ENCODE measurements at regions not wholly inside any gene's neighbourhood (a gene's known extent, or its start where the extent isn't known, plus 50 kb on each side); places are given as distances from the start of the nearest gene placed in this dataset.

DNA sequence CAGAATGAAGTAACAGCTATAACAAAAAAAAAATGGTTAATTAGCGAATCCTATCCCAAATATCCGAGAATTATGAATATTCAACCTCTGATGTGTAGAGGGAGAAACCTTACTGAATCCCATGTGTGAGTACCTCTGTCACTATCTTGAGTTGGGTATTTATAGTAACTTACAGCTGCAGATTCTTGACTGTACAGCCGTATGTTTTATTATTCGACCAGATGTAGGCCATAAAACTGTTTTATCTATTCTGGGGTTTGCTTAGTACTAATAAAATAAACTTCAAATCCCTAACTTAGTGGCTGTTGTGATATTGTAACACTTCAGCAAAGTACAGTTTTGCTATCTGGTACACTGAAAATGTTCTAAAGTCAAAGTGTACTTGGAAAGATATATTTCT, 120.0 kb downstream of the EFNB2 start:
- TF ChIP-seq, protein P1, sequence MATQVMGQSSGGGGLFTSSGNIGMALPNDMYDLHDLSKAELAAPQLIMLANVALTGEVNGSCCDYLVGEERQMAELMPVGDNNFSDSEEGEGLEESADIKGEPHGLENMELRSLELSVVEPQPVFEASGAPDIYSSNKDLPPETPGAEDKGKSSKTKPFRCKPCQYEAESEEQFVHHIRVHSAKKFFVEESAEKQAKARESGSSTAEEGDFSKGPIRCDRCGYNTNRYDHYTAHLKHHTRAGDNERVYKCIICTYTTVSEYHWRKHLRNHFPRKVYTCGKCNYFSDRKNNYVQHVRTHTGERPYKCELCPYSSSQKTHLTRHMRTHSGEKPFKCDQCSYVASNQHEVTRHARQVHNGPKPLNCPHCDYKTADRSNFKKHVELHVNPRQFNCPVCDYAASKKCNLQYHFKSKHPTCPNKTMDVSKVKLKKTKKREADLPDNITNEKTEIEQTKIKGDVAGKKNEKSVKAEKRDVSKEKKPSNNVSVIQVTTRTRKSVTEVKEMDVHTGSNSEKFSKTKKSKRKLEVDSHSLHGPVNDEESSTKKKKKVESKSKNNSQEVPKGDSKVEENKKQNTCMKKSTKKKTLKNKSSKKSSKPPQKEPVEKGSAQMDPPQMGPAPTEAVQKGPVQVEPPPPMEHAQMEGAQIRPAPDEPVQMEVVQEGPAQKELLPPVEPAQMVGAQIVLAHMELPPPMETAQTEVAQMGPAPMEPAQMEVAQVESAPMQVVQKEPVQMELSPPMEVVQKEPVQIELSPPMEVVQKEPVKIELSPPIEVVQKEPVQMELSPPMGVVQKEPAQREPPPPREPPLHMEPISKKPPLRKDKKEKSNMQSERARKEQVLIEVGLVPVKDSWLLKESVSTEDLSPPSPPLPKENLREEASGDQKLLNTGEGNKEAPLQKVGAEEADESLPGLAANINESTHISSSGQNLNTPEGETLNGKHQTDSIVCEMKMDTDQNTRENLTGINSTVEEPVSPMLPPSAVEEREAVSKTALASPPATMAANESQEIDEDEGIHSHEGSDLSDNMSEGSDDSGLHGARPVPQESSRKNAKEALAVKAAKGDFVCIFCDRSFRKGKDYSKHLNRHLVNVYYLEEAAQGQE (IDR thresholded peaks at IDR 0.05; ENCODE audit: low read depth), result no peak
- TF ChIP-seq RAD21 (IDR thresholded peaks at IDR 0.05; ENCODE audit: low read depth), result no peak
- TF ChIP-seq EP300 (IDR thresholded peaks at IDR 0.05; ENCODE audit: borderline replicate concordance), result no peak
- TF ChIP-seq ZBTB7A (IDR thresholded peaks at IDR 0.05; ENCODE audit: low read depth), result no peak
- no peak for TF ChIP-seq TEAD4 (IDR thresholded peaks at IDR 0.05)
- TF ChIP-seq TAF1 (IDR thresholded peaks at IDR 0.05; ENCODE audit: low read depth), result no peak
- TF ChIP-seq CREB1 (IDR thresholded peaks at IDR 0.05; ENCODE audit: low read depth), result no peak
- no peak for TF ChIP-seq FOXM1 (IDR thresholded peaks at IDR 0.05; ENCODE audit: borderline replicate concordance, low read depth)
- no peak for TF ChIP-seq TCF12 (IDR thresholded peaks at IDR 0.05; ENCODE audit: low read depth)
- TF ChIP-seq YY1 (IDR thresholded peaks at IDR 0.05; ENCODE audit: low read depth), result no peak
- TF ChIP-seq, protein P2, sequence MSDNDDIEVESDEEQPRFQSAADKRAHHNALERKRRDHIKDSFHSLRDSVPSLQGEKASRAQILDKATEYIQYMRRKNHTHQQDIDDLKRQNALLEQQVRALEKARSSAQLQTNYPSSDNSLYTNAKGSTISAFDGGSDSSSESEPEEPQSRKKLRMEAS (IDR thresholded peaks at IDR 0.05), result no peak
